Osteocyte (in vitro differentiated cells): ENCODE measurements at regions not wholly inside any gene's neighbourhood (a gene's known extent, or its start where the extent isn't known, plus 50 kb on each side); places are given as distances from the start of the nearest gene placed in this dataset.

Experiments
- DNase-seq: peaks from one replicate; pipeline ENCODE4 v3.0.0; 2021; ENCODE audit warnings: mixed read lengths; ENCODE audit not compliant: unreplicated experiment; ENCODE audit errors: extremely low spot score
- H3K27ac Mint-ChIP-seq: one replicate; pipeline ENCODE4 v1.8.0; 2021; ENCODE audit warnings: mild to moderate bottlenecking, mixed read lengths; ENCODE audit not compliant: unreplicated experiment
- H3K27me3 Mint-ChIP-seq: one replicate; pipeline ENCODE4 v1.8.0; 2021; ENCODE audit warnings: mixed read lengths; ENCODE audit not compliant: unreplicated experiment
- H3K36me3 Mint-ChIP-seq: one replicate; pipeline ENCODE4 v1.8.0; 2021; ENCODE audit warnings: mixed read lengths; ENCODE audit not compliant: unreplicated experiment
- H3K4me1 Mint-ChIP-seq: one replicate; pipeline ENCODE4 v1.8.0; 2021; ENCODE audit warnings: mixed read lengths; ENCODE audit not compliant: unreplicated experiment
- H3K4me3 Mint-ChIP-seq: one replicate; pipeline ENCODE4 v1.8.0; 2021; ENCODE audit warnings: mild to moderate bottlenecking, moderate library complexity, mixed read lengths; ENCODE audit not compliant: unreplicated experiment
- H3K9me3 Mint-ChIP-seq: one replicate; pipeline ENCODE4 v1.8.0; 2021; ENCODE audit warnings: mixed read lengths; ENCODE audit not compliant: unreplicated experiment
- TF ChIP-seq, protein P1 (sequence below): fragments of 200-600 bp; sonication (generic); IDR thresholded peaks from 2 replicates; pipeline ENCODE4 v1.5.0; 2021; ENCODE audit warnings: antibody characterized with exemption, mild to moderate bottlenecking, moderate library complexity

DNA sequence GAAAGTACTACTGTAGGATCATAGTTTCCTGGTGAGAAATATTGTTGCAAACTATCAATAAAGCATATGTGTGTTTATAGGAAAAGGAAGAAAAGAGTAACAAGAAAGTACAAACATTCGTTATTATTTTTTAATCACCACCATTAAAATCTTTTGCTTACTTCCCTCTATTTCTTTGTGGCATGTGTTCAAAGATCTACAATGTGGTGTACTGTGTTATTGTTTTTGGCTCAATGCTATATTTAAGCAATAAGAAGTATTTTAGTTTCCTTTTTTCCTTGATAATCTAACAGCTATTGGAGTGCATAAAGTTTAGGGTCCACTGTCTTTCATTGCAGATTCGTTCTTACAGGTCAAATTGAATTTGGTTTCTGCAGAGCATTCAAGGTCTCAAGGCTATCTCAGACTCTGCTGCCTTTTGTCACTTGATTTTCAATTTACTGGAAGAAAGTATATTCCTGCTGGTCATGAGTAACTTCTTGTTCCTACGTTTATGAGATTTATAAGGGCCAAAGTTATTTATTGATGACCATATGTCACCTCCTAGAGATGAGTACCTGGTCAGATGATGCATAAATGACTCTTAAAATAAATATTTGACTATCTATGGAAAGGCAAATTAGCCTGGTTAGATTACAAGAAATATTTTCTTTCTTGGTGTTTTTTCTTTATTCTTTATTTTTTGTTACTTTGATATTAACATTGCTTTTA is 323.0 kb downstream of the TMEM167A start:
- H3K27me3 Mint-ChIP-seq = peaks cover 2% of the 10 kb centered on the region
- H3K4me3 Mint-ChIP-seq = no peak overlapping the region
- H3K36me3 Mint-ChIP-seq = no peaks in the 10 kb centered on the region
- TF ChIP-seq, protein P1, sequence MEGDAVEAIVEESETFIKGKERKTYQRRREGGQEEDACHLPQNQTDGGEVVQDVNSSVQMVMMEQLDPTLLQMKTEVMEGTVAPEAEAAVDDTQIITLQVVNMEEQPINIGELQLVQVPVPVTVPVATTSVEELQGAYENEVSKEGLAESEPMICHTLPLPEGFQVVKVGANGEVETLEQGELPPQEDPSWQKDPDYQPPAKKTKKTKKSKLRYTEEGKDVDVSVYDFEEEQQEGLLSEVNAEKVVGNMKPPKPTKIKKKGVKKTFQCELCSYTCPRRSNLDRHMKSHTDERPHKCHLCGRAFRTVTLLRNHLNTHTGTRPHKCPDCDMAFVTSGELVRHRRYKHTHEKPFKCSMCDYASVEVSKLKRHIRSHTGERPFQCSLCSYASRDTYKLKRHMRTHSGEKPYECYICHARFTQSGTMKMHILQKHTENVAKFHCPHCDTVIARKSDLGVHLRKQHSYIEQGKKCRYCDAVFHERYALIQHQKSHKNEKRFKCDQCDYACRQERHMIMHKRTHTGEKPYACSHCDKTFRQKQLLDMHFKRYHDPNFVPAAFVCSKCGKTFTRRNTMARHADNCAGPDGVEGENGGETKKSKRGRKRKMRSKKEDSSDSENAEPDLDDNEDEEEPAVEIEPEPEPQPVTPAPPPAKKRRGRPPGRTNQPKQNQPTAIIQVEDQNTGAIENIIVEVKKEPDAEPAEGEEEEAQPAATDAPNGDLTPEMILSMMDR = no peak
- no peak overlapping the region for H3K27ac Mint-ChIP-seq
- no peak for DNase-seq
- H3K4me1 Mint-ChIP-seq = peaks cover 6% of the 10 kb centered on the region
- no peaks in the 10 kb centered on the region for H3K9me3 Mint-ChIP-seq

DNA sequence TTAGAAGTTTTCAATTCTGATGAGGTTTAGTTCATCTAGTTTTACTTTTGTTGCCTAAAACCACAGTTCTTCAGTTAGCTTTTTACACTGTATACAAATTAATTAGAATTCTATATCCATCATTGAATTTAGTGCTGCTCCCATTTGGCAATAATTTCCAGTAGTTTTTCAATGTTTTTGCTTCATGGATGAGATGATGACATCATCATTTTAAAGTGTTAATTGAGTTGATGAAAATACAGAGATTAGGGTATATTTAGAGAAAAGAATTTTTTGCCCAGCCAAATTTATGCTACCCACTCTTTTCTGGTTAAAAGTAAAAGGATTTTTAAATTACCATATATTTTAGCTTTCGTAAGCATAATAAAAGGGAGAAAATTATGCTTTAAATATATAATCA is 323.8 kb downstream of the TMEM167A start:
- DNase-seq = no peak
- Mint-ChIP-seq H3K4me3 (no peak overlapping the region), H3K36me3 (no peaks in the 10 kb centered on the region), H3K9me3 (no peaks in the 10 kb centered on the region), H3K4me1 (peaks cover 14% of the 10 kb centered on the region), H3K27me3 (peaks cover 6% of the 10 kb centered on the region), H3K27ac (no peak overlapping the region)
- TF ChIP-seq, protein P1 = no peak

DNA sequence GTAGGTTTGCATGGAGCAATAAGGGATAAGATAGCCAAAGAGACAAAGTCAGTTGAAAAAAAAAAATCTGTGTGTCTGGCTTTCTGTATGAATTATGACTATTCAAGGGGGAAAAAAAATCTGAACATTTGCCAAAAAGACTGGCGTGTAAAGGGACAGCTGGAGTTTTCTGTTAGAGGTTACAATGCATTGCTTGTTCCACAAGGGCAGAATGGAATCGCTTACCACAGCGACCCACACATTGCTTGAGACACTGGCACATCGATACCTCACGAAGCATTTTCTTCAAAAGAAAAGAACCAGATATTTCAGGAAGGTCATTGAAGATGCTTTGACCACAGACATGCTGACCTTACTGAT is 327.8 kb downstream of the TMEM167A start:
- no peak for DNase-seq
- TF ChIP-seq, protein P1 = no peak
- Mint-ChIP-seq H3K27ac (no peak overlapping the region), H3K36me3 (no peaks in the 10 kb centered on the region), H3K4me1 (peaks cover 14% of the 10 kb centered on the region), H3K27me3 (peaks cover 17% of the 10 kb centered on the region), H3K4me3 (no peak overlapping the region), H3K9me3 (no peaks in the 10 kb centered on the region)

DNA sequence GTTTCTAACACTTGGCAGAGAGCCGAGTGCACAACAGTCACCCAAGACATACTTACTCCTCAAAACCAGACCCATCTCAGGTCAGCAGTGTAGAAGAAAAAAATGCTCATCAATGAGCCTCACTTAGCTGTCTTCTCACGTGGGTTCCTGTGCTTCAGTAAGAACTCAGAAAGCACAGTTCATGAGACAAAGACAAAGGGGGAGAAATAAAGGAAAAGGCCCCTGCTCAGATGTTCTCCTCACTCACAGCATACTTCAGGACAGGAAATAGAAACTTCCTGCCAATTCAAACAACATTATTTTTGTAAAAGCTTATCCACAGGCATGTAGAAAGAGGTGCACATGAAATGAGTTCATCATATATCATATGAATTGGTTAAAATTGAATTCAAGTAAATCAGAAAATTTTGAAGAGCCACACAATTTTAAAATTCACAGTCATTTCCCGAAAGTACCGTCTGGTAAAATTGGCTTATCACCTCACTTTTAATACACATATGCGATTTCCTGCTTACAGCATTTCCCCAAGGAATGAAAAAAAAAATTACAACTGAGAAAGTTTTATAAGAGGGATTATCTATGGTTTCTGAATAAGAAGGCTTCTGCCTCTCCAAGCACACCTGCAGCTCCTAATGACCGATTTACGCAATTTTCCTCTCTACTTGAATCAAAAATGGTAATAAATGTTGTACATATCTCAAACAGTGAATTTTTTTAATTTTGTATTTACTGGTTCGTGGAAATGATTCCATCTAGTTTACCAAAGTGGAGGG is 328.3 kb downstream of the TMEM167A start:
- no peaks in the 10 kb centered on the region for H3K9me3 Mint-ChIP-seq
- no peaks in the 10 kb centered on the region for H3K36me3 Mint-ChIP-seq
- no peak for DNase-seq
- peaks cover 17% of the 10 kb centered on the region for H3K27me3 Mint-ChIP-seq
- TF ChIP-seq, protein P1 = no peak
- no peak overlapping the region for H3K27ac Mint-ChIP-seq
- H3K4me3 Mint-ChIP-seq = no peak overlapping the region
- H3K4me1 Mint-ChIP-seq = peaks cover 14% of the 10 kb centered on the region

DNA sequence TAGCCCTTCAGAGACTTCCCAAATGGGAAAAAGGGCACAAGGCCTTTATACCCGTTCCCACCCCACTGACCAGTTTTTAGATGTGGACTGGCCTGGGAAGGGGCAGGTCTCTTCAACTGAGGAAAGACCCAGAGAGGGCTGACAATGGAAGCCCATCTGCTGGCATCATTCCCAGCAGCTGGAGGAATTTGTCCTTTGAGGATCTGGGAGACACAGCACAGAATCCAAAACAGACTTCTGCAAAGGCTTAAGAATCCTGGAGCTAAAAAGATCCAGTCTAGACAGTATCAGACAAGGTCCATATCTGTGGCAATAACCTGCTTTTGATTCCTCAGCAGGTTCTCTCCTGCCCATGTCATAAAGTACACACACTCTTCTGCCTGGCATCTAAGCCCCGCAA is 329.2 kb downstream of the TMEM167A start:
- no peak for DNase-seq
- Mint-ChIP-seq H3K27me3 (peaks cover 17% of the 10 kb centered on the region), H3K27ac (no peak overlapping the region), H3K4me1 (peaks cover 14% of the 10 kb centered on the region), H3K4me3 (no peak overlapping the region), H3K9me3 (no peaks in the 10 kb centered on the region), H3K36me3 (no peaks in the 10 kb centered on the region)
- TF ChIP-seq, protein P1 = no peak
